Liver (tissue), 8 donors: ENCODE measurements at regions not wholly inside any gene's neighbourhood (a gene's known extent, or its start where the extent isn't known, plus 50 kb on each side); places are given as distances from the start of the nearest gene placed in this dataset.

Experiments
- DNase-seq: peaks from one replicate; pipeline ENCODE4 v3.0.0-alpha.2; 2017; ENCODE audit warnings: low spot score
- H3K27ac ChIP-seq, 2 donors: one replicate each; pipeline ENCODE4 v1.7.0; 2013; ENCODE audit warnings: inconsistent platforms in 2 of 2, low read length in 2 of 2, control low read depth in 1 of 2, low read depth in 1 of 2, mild to moderate bottlenecking in 1 of 2
- H3K27me3 ChIP-seq, 4 donors: one replicate each; pipeline versions ENCODE4 v1.6.1 to v1.7.0; 2013; ENCODE audit warnings: low read length in 3 of 4, inconsistent platforms in 1 of 4, mild to moderate bottlenecking in 1 of 4, moderate library complexity in 1 of 4; ENCODE audit not compliant: control insufficient read depth in 4 of 4, insufficient read depth in 4 of 4
- H3K36me3 ChIP-seq, 4 donors: one replicate each; pipeline versions ENCODE4 v1.6.1 to v1.7.0; 2013; ENCODE audit warnings: low read length in 3 of 4, mild to moderate bottlenecking in 3 of 4, low read depth in 1 of 4, moderate library complexity in 1 of 4; ENCODE audit not compliant: control insufficient read depth in 4 of 4, insufficient read depth in 3 of 4
- H3K4me1 ChIP-seq, 4 donors: one replicate each; pipeline versions ENCODE4 v1.6.1 to v1.7.0; 2013; ENCODE audit warnings: low read length in 3 of 4, mild to moderate bottlenecking in 3 of 4, moderate library complexity in 1 of 4; ENCODE audit not compliant: control insufficient read depth in 4 of 4, insufficient read depth in 4 of 4
- H3K4me3 ChIP-seq, 3 donors: one replicate each; pipeline versions ENCODE4 v1.6.1 to v1.7.0; 2013; ENCODE audit warnings: low read length in 3 of 3, control low read depth in 1 of 3, low read depth in 1 of 3, mild to moderate bottlenecking in 1 of 3
- H3K9ac ChIP-seq, 2 donors: one replicate each; pipeline ENCODE4 v1.7.0; 2013; ENCODE audit warnings: low read length in 2 of 2, mild to moderate bottlenecking in 2 of 2, moderate library complexity in 2 of 2, control low read depth in 1 of 2, low read depth in 1 of 2
- H3K9me3 ChIP-seq, 4 donors: one replicate each; pipeline versions ENCODE4 v1.6.1 to v1.7.0; 2013; ENCODE audit warnings: low read length in 3 of 4; ENCODE audit not compliant: control insufficient read depth in 4 of 4
- EGR1 ChIP-seq, 2 donors: IDR thresholded peaks; 2 replicates each; pipeline ENCODE4 v1.6.1; 2016 to 2018; ENCODE audit warnings: antibody characterized with exemption in 2 of 2, low read depth in 2 of 2
- FOXA1 ChIP-seq: IDR thresholded peaks from 2 replicates; pipeline ENCODE4 v1.6.1; 2016; ENCODE audit warnings: antibody characterized with exemption
- FOXA2 ChIP-seq: IDR thresholded peaks from 2 replicates; pipeline ENCODE4 v1.6.1; 2016; ENCODE audit warnings: antibody characterized with exemption
- GABPA ChIP-seq, 2 donors: IDR thresholded peaks in 1 of 2; conservative IDR thresholded peaks in 1 of 2; 2 replicates each; pipeline ENCODE4 v1.6.1; 2016; ENCODE audit warnings: antibody characterized with exemption in 2 of 2, mild to moderate bottlenecking in 1 of 2, moderate library complexity in 1 of 2
- HNF4A ChIP-seq, 2 donors: conservative IDR thresholded peaks; 2 replicates each; pipeline ENCODE4 v1.6.1; 2016; ENCODE audit warnings: antibody characterized with exemption in 2 of 2, mild to moderate bottlenecking in 2 of 2
- HNF4G ChIP-seq: IDR thresholded peaks from 2 replicates; pipeline ENCODE4 v1.6.1; 2016; ENCODE audit warnings: antibody characterized with exemption
- JUND ChIP-seq, 2 donors: IDR thresholded peaks; 2 replicates each; pipeline ENCODE4 v1.6.1; 2016; ENCODE audit warnings: antibody characterized with exemption in 2 of 2
- NR2F2 ChIP-seq: IDR thresholded peaks from 2 replicates; pipeline ENCODE4 v1.6.1; 2016; ENCODE audit warnings: antibody characterized with exemption
- RAD21 ChIP-seq, 2 donors: IDR thresholded peaks; 2 replicates each; pipeline ENCODE4 v1.6.1; 2016; ENCODE audit warnings: antibody characterized with exemption in 2 of 2, mild to moderate bottlenecking in 2 of 2
- RXRA ChIP-seq, 2 donors: IDR thresholded peaks; 2 replicates each; pipeline ENCODE4 v1.6.1; 2017 to 2018; ENCODE audit warnings: antibody characterized with exemption in 2 of 2, mild to moderate bottlenecking in 1 of 2
- SP1 ChIP-seq: IDR thresholded peaks from 2 replicates; pipeline ENCODE4 v1.6.1; 2018; ENCODE audit warnings: antibody characterized with exemption, mild to moderate bottlenecking
- TAF1 ChIP-seq: conservative IDR thresholded peaks from 2 replicates; pipeline ENCODE4 v1.6.1; 2016; ENCODE audit warnings: antibody characterized with exemption, mild to moderate bottlenecking
- YY1 ChIP-seq: IDR thresholded peaks from 2 replicates; pipeline ENCODE4 v1.6.1; 2016; ENCODE audit warnings: antibody characterized with exemption, mild to moderate bottlenecking
- WGBS: extraction: QIAGEN DNeasy Blood & Tissue Kit; methylation state at CpG from one replicate; pipeline ENCODE4 v1.1.7; 2013; 5-methylcytosine and 5-hydroxymethylcytosine counted together
- TF ChIP-seq, protein P1 (sequence below): IDR thresholded peaks from 2 replicates; pipeline ENCODE4 v1.6.1; 2016; ENCODE audit warnings: antibody characterized with exemption
- TF ChIP-seq, protein P2 (sequence below): fragments of 150-350 bp; IDR thresholded peaks from 2 replicates; pipeline ENCODE4 v1.5.1; 2017; ENCODE audit warnings: improper control_type of control experiment, low read depth, low read length; ENCODE audit not compliant: missing input control
- TF ChIP-seq, protein P3 (sequence below): IDR thresholded peaks from 2 replicates; pipeline ENCODE4 v1.6.1; 2016; ENCODE audit warnings: antibody characterized with exemption
- TF ChIP-seq, protein P4 (sequence below): IDR thresholded peaks from 2 replicates; pipeline ENCODE4 v1.6.1; 2016; ENCODE audit warnings: antibody characterized with exemption
- TF ChIP-seq, protein P5 (sequence below): IDR thresholded peaks from 2 replicates; pipeline ENCODE4 v1.6.1; 2016; ENCODE audit warnings: antibody characterized with exemption, mild to moderate bottlenecking
- donor health status: healthy.
- donor health status: healthy.
- donor health status: healthy.
- donor health status: healthy.
- donor health status: healthy.

DNA sequence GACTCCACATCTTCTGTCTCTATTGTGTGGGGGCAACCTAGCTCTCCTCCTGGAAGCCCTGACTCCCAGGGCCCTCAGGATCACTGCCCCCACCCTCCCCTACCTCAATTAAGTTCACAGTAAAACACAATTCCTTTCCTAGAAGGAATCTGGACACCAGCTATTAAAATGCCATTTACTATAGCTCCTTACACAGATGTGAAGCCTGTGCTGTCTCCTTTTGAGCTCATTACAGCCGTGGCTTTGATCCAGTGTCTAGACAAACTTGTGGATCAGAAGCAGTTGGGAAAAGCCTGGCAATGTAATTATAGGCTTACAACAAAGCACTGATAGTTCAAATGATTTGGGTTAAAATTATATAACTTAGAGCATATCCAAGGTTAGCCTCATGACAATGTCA lies 107.0 kb upstream of the SMIM23 start:
- WGBS: 69% methylated on average over 1 of the region's 1 CpG

DNA sequence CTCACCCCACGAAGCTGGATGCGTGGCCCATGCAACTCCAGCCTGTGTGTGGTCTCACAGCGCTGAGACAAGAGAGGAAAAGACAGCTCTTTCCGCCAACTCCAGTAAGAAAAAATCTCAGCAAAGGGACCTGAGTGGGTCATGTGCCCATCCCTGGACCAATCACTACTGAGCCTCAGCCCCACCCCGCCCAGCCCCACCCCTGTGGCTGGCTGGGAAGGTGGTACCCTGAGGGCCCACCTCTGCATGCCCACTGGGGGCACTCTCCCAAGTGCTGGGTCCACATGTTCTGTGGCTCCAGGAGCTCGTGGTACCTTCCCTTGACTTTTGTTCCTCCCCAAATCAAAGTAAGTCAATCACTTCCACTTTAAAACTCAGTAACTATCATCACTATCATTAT lies 105.1 kb upstream of the SMIM23 start:
- Histone ChIP-seq H3K9me3 (no peaks in the 10 kb centered on the region), H3K27me3 (peaks cover 0 to 7% (median 0%) of the 10 kb centered on the region in 4 donors), H3K4me3 (no peak overlapping the region), H3K27ac (no peak overlapping the region), H3K36me3 (no peaks in the 10 kb centered on the region), H3K4me1 (no peaks in the 10 kb centered on the region), H3K9ac (no peak overlapping the region)
- 84% methylated on average over 6 of the region's 6 CpGs for WGBS
- DNase-seq: no peak
- TF ChIP-seq HNF4G (no peak), RAD21 (IDR thresholded peaks at IDR 0.05) (no peak), YY1 (no peak), FOXA2 (no peak), NR2F2 (no peak), FOXA1 (no peak), GABPA (IDR thresholded peaks at IDR 0.05 in 1 of 2, conservative IDR thresholded peaks at IDR 0.05 in 1 of 2) (no peak)
- TF ChIP-seq, protein P1, sequence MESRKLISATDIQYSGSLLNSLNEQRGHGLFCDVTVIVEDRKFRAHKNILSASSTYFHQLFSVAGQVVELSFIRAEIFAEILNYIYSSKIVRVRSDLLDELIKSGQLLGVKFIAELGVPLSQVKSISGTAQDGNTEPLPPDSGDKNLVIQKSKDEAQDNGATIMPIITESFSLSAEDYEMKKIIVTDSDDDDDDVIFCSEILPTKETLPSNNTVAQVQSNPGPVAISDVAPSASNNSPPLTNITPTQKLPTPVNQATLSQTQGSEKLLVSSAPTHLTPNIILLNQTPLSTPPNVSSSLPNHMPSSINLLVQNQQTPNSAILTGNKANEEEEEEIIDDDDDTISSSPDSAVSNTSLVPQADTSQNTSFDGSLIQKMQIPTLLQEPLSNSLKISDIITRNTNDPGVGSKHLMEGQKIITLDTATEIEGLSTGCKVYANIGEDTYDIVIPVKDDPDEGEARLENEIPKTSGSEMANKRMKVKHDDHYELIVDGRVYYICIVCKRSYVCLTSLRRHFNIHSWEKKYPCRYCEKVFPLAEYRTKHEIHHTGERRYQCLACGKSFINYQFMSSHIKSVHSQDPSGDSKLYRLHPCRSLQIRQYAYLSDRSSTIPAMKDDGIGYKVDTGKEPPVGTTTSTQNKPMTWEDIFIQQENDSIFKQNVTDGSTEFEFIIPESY: no peak
- TF ChIP-seq, protein P2, sequence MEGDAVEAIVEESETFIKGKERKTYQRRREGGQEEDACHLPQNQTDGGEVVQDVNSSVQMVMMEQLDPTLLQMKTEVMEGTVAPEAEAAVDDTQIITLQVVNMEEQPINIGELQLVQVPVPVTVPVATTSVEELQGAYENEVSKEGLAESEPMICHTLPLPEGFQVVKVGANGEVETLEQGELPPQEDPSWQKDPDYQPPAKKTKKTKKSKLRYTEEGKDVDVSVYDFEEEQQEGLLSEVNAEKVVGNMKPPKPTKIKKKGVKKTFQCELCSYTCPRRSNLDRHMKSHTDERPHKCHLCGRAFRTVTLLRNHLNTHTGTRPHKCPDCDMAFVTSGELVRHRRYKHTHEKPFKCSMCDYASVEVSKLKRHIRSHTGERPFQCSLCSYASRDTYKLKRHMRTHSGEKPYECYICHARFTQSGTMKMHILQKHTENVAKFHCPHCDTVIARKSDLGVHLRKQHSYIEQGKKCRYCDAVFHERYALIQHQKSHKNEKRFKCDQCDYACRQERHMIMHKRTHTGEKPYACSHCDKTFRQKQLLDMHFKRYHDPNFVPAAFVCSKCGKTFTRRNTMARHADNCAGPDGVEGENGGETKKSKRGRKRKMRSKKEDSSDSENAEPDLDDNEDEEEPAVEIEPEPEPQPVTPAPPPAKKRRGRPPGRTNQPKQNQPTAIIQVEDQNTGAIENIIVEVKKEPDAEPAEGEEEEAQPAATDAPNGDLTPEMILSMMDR: no peak

More for the DNA sequence above, 107.0 kb upstream of the SMIM23 start:
- TF ChIP-seq NR2F2 (no peak), GABPA (IDR thresholded peaks at IDR 0.05 in 1 of 2, conservative IDR thresholded peaks at IDR 0.05 in 1 of 2) (no peak), JUND (IDR thresholded peaks at IDR 0.05) (no peak), RAD21 (IDR thresholded peaks at IDR 0.05) (no peak), TAF1 (no peak), EGR1 (IDR thresholded peaks at IDR 0.05; ENCODE audit: low read depth in 2 of 2) (no peak), SP1 (no peak), FOXA1 (no peak), FOXA2 (no peak), HNF4G (no peak), HNF4A (conservative IDR thresholded peaks at IDR 0.05) (no peak), YY1 (no peak), RXRA (IDR thresholded peaks at IDR 0.05) (no peak)
- TF ChIP-seq, protein P2: no peak
- TF ChIP-seq, protein P3, sequence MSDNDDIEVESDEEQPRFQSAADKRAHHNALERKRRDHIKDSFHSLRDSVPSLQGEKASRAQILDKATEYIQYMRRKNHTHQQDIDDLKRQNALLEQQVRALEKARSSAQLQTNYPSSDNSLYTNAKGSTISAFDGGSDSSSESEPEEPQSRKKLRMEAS: no peak
- TF ChIP-seq, protein P4, sequence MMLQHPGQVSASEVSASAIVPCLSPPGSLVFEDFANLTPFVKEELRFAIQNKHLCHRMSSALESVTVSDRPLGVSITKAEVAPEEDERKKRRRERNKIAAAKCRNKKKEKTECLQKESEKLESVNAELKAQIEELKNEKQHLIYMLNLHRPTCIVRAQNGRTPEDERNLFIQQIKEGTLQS: no peak
- TF ChIP-seq, protein P5, sequence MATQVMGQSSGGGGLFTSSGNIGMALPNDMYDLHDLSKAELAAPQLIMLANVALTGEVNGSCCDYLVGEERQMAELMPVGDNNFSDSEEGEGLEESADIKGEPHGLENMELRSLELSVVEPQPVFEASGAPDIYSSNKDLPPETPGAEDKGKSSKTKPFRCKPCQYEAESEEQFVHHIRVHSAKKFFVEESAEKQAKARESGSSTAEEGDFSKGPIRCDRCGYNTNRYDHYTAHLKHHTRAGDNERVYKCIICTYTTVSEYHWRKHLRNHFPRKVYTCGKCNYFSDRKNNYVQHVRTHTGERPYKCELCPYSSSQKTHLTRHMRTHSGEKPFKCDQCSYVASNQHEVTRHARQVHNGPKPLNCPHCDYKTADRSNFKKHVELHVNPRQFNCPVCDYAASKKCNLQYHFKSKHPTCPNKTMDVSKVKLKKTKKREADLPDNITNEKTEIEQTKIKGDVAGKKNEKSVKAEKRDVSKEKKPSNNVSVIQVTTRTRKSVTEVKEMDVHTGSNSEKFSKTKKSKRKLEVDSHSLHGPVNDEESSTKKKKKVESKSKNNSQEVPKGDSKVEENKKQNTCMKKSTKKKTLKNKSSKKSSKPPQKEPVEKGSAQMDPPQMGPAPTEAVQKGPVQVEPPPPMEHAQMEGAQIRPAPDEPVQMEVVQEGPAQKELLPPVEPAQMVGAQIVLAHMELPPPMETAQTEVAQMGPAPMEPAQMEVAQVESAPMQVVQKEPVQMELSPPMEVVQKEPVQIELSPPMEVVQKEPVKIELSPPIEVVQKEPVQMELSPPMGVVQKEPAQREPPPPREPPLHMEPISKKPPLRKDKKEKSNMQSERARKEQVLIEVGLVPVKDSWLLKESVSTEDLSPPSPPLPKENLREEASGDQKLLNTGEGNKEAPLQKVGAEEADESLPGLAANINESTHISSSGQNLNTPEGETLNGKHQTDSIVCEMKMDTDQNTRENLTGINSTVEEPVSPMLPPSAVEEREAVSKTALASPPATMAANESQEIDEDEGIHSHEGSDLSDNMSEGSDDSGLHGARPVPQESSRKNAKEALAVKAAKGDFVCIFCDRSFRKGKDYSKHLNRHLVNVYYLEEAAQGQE: no peak
- TF ChIP-seq, protein P1: no peak
- Histone ChIP-seq H3K36me3 (no peaks in the 10 kb centered on the region), H3K9ac (no peak overlapping the region), H3K27ac (no peak overlapping the region), H3K9me3 (no peaks in the 10 kb centered on the region), H3K27me3 (peaks cover 0 to 7% (median 3%) of the 10 kb centered on the region in 4 donors), H3K4me1 (no peaks in the 10 kb centered on the region), H3K4me3 (no peak overlapping the region)
- DNase-seq: no peak
